ENCODE measurements at regions not wholly inside any gene's neighbourhood (a gene's known extent, or its start where the extent isn't known, plus 50 kb on each side); places are given as distances from the start of the nearest gene placed in this dataset.

DNA sequence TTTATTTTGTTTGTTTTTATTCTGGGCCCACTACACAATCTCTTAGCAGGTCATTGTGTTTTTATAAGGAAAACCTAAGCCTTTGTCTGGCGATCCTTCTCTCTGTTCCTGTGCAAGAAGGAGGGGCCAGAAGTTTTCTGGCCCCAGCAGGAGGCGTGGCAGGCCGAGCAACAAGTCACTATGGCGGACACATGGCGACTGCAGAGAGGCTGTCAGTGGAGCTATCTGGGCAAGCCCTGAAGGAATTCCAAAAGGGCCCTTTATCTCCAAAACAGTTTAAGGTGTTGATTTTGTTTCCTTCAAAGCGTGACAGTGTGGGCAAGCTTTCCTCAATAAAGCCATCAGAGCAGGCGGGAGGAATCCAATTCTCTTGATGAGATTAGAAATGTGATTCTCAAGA lies 118.8 kb upstream of the CTAGE1 start:
- DNase-seq (ENCODE audit: extremely low read depth, insufficient read length) = no peak
- Histone ChIP-seq H3K27me3 (replicated peaks; ENCODE audit: control insufficient read depth, insufficient read depth, low read length) (no peaks in the 10 kb centered on the region), H3K36me3 (ENCODE audit: control insufficient read depth, insufficient read depth, low read length) (no peaks in the 10 kb centered on the region), H3K4me3 (replicated peaks; ENCODE audit: low read depth, low read length) (no peak overlapping the region)
- TF ChIP-seq, protein P1, sequence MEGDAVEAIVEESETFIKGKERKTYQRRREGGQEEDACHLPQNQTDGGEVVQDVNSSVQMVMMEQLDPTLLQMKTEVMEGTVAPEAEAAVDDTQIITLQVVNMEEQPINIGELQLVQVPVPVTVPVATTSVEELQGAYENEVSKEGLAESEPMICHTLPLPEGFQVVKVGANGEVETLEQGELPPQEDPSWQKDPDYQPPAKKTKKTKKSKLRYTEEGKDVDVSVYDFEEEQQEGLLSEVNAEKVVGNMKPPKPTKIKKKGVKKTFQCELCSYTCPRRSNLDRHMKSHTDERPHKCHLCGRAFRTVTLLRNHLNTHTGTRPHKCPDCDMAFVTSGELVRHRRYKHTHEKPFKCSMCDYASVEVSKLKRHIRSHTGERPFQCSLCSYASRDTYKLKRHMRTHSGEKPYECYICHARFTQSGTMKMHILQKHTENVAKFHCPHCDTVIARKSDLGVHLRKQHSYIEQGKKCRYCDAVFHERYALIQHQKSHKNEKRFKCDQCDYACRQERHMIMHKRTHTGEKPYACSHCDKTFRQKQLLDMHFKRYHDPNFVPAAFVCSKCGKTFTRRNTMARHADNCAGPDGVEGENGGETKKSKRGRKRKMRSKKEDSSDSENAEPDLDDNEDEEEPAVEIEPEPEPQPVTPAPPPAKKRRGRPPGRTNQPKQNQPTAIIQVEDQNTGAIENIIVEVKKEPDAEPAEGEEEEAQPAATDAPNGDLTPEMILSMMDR (IDR thresholded peaks at IDR 0.05; ENCODE audit: insufficient read depth, low read length, poor library complexity, severe bottlenecking) = no peak

DNA sequence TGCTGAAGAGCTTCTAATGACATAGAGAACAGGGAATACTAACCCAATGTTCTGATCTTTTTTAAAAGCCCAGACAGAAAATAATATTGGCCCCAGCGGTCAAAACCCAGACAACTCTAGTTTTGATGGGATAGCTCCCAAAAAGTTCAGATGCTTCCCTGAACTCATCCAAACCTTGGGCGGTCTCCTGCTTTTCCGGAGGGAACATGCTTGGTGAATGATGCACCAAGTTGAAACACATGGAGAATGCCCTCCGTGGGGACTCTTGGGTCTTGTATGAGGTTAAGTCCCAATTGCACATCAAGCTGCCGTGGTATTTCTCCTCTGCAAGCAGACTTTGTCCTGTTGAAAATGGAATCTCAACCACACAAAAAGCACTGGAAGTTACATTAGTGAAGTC lies 120.7 kb upstream of the CTAGE1 start:
- TF ChIP-seq, protein P1 (IDR thresholded peaks at IDR 0.05; ENCODE audit: insufficient read depth, low read length, poor library complexity, severe bottlenecking) = no peak
- DNase-seq (ENCODE audit: extremely low read depth, insufficient read length) = no peak
- H3K36me3 ChIP-seq (ENCODE audit: control insufficient read depth, insufficient read depth, low read length) = no peaks in the 10 kb centered on the region
- no peaks in the 10 kb centered on the region for H3K27me3 ChIP-seq (replicated peaks; ENCODE audit: control insufficient read depth, insufficient read depth, low read length)
- no peak overlapping the region for H3K4me3 ChIP-seq (replicated peaks; ENCODE audit: low read depth, low read length)

DNA sequence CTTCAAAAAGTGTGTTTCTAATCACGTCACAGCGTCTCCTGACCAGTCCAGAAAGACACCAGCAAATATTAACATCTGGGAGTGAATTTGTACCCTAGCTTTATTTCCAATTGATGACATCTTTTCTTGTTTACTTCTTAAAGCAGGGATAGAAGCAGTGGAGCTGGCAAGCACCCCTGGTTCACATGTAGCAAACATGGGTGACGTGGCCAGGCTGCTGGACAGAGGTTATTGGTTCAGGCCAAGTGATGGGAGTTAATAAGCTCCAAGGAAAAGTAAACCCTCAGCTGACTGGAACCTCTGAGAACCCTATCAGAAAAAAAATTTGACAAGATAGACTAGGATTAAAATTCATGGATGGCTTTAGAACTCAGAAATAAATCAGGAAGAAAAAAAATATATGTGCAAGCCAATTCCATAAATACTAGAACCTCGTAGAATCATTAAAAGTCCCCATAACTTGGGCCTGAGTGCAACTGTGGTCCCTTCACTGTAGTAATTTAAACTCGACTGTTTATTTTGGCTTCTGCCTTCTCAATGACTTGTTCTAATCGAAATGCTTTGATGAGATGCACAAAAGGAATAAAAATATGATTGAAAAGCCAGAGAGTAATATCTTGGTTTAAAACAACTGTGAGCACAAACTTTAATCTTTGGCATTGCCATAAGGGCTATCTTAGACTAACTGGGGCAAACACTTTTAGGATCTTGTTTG lies 121.5 kb upstream of the CTAGE1 start:
- no peaks in the 10 kb centered on the region for H3K27me3 ChIP-seq (replicated peaks; ENCODE audit: control insufficient read depth, insufficient read depth, low read length)
- TF ChIP-seq, protein P1 (IDR thresholded peaks at IDR 0.05; ENCODE audit: insufficient read depth, low read length, poor library complexity, severe bottlenecking) = no peak
- DNase-seq (ENCODE audit: extremely low read depth, insufficient read length) = no peak
- no peaks in the 10 kb centered on the region for H3K36me3 ChIP-seq (ENCODE audit: control insufficient read depth, insufficient read depth, low read length)
- no peak overlapping the region for H3K4me3 ChIP-seq (replicated peaks; ENCODE audit: low read depth, low read length)

DNA sequence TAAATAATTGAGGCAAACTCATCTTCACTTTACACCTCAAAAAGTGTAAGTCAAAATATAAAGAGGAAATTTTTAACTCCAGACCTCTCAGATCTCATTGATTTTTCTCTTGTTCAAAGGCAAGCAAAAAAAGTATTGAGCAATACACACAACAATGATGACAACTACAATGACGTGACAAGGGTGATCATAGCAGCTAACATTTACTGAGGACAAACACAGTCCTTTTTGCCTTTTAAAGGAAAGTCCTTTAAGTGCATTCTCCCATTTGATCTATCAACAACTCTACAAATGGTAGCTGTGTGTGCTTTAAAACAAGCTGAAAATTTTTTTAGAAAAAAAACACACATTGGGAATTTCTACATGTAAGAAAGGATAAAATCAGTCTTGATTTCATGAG lies 123.5 kb upstream of the CTAGE1 start:
- Histone ChIP-seq H3K4me3 (replicated peaks; ENCODE audit: low read depth, low read length) (no peak overlapping the region), H3K36me3 (ENCODE audit: control insufficient read depth, insufficient read depth, low read length) (no peaks in the 10 kb centered on the region), H3K27me3 (replicated peaks; ENCODE audit: control insufficient read depth, insufficient read depth, low read length) (no peaks in the 10 kb centered on the region)
- no peak for DNase-seq (ENCODE audit: extremely low read depth, insufficient read length)
- TF ChIP-seq, protein P1 (IDR thresholded peaks at IDR 0.05; ENCODE audit: insufficient read depth, low read length, poor library complexity, severe bottlenecking) = no peak

DNA sequence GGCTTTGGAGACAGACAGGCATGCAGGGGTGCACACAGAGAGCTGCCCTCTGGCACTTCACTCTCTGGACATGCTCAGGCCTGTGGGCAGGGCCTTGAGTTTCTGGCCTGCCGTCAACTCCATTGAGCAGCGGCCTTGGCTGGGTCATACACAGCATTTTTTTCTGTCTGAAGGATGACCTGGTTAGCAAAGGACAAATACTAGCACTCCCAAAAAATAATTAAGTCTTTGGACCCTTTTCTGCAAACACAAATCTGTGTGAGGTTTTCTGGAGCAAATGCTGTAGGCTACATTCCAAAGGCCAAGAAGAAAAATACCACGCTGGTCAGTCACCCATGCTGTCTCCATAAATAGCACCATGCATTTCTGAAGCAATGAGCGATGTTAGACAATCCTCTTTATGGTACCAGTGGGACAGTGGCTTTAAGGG lies 124.7 kb upstream of the CTAGE1 start:
- no peak overlapping the region for H3K4me3 ChIP-seq (replicated peaks; ENCODE audit: low read depth, low read length)
- no peaks in the 10 kb centered on the region for H3K27me3 ChIP-seq (replicated peaks; ENCODE audit: control insufficient read depth, insufficient read depth, low read length)
- TF ChIP-seq, protein P1 (IDR thresholded peaks at IDR 0.05; ENCODE audit: insufficient read depth, low read length, poor library complexity, severe bottlenecking) = no peak
- DNase-seq (ENCODE audit: extremely low read depth, insufficient read length) = no peak
- no peaks in the 10 kb centered on the region for H3K36me3 ChIP-seq (ENCODE audit: control insufficient read depth, insufficient read depth, low read length)

DNA sequence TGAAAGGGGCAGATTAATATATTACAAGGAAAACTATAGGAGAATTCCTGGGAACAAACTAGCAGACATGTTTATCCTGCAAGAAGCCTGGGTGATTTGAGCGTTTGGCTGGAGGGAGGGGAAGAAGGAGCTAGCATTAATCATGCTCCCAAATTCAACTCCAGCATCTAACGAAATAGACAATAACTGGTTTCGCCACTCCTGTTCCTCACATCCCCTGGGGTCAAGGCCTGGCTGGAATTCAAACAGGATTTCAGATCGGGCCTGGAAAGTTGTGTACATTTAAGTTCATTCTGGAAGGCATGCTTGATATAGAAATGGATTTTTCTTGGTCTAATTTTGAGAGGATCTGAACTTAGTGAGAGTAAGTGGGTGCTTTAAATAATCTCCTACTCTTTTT lies 126.1 kb upstream of the CTAGE1 start:
- Histone ChIP-seq H3K36me3 (ENCODE audit: control insufficient read depth, insufficient read depth, low read length) (no peaks in the 10 kb centered on the region), H3K4me3 (replicated peaks; ENCODE audit: low read depth, low read length) (no peak overlapping the region), H3K27me3 (replicated peaks; ENCODE audit: control insufficient read depth, insufficient read depth, low read length) (no peaks in the 10 kb centered on the region)
- TF ChIP-seq, protein P1 (IDR thresholded peaks at IDR 0.05; ENCODE audit: insufficient read depth, low read length, poor library complexity, severe bottlenecking) = no peak
- DNase-seq (ENCODE audit: extremely low read depth, insufficient read length) = no peak
